ENCODE measurements at regions not wholly inside any gene's neighbourhood (a gene's known extent, or its start where the extent isn't known, plus 50 kb on each side); places are given as distances from the start of the nearest gene placed in this dataset.
"Not testable (repeated sequence)": the region's sequence is repeated elsewhere in the genome, so short reads cannot be mapped to it uniquely, and the experiment has no call there.

GRCh38 chr2:138395565-138396306 lies 105.8 kb upstream of the SPOPL start:
- no peak for DNase-seq

- no peak for DNase-seq
These were observed 104.7 kb upstream of the SPOPL start for GRCh38 chr2:138396843-138397242.

DNA sequence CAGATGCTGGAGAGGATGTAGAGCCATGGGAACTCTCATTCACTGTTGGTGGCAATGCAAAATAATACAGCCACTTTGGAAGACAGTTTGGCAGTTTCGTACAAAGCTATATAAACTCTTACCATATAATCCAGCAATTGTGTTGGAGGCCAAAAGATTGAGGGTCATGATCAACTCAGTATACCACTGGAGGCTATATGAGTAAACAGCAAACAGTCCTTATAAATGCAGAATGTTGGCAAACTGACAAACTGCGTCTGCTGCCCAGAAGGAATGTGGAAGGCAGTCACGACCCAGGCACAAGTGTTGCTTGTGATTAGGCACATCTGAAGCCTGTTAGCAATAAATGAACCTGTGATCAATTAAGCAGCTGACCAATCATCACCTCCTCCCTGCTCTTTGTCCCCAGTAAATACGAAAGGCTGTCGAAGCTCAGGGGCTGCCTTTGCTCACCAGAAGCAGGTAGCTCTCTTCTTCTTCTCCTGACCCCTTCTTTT lies 98.1 kb upstream of the SPOPL start:
- no peak for DNase-seq

GRCh38 chr2:138414014-138414413 lies 87.6 kb upstream of the SPOPL start:
- DNase-seq, result no peak

- no peak for DNase-seq
These were observed 85.6 kb upstream of the SPOPL start for GRCh38 chr2:138415985-138416384.

DNA sequence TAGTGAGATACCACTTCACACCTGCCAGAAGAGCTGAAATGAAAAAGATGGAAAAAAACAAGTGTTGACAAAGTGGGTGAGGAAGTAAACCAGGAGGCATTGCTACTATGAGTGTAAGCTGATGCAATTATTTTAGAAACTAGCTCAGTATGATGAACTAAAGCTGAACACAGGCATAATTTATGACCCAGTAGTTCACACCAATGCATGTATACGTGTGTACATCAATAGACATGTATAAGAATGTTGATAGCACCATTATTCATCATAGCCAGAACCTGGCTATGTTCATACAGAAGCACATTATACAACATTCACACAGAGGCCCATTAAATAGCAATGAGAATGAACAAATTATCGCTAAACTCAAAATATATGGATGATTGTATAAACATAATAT lies 83.1 kb upstream of the SPOPL start:
- DNase-seq, result no peak

DNA sequence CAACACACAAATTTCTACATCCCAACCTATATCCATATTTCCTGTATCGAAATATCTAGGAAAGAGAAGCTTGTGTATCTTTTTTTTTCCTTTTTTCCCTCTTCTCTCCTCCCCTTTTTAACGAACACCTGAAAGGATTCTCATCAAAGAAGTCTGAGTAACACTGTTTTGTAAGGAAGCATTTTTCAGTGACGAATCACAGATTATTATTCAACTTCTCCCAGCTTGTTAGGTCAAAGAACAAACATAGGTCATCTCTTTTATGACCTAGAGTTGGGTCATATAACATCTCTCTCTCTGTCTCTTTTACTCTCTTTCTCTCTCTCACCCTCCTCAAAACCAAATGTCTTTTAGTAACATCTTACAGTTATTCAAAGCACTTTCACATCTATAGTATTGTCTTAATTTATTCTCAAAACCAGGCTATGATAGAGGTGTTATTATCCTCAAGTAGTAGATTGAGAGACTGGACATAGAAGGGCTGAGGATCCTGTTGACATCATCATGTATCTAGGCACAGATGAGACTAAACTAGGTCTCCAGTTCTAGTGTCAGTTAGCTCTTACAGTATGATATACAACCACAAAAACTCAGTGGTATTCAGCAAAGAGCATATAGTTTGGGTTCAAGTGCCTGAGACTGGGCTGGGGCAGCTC lies 80.1 kb upstream of the SPOPL start:
- DNase-seq, result no peak

DNA sequence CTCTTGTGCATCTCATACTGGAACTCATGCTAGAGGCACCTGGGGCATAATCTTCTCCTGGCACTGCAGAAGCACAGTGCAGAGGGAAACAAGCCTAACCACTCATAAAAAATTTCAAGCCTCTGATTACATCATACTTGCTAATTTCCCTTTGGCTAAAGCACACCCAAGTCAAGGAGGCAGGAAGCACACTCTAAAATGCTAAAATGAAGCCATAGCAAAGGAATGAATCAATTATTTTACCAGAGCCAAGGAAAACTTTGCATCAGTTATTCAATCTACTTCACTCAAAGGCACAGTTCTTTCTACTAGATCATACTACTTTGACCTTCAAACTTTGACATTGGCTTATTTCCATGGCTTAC lies 79.6 kb upstream of the SPOPL start:
- no peak for DNase-seq

GRCh38 chr2:138423198-138423597 lies 78.4 kb upstream of the SPOPL start:
- no peak for DNase-seq

- no peak for DNase-seq
These were observed 77.8 kb upstream of the SPOPL start for GRCh38 chr2:138423745-138424144.

DNA sequence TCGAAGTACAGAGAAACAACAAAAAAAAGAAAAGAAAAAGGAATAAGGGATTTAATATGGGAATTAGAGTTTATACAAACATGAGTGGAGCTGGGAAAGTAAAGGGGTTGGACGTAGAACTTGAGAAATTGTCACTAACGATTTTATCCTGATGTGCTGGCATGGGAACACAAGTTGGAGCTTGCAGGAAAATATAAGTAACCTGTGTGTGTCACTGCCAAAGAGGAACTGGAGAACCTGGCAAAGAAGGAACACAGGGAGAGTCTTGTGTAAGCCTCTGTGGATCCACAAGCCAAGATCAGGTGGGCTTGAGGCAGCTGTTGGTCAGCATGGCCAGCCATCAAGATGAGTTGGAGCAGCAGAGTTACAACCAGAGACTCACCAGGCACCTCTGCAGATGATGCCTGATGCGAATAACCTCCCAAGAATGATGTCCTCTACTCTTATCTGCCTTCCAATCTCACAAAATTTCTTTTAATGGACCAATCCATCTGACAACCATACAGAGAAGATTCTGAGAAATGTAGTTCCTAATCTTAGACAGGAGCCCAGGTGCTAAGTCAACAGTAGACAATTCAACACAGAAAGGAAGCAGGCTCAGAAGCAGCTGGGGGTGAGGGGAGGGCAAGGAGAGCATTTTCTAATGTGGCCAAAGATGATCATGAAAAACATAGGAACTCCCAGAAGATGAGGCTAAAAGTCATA lies 77.0 kb upstream of the SPOPL start:
- DNase-seq, result no peak

DNA sequence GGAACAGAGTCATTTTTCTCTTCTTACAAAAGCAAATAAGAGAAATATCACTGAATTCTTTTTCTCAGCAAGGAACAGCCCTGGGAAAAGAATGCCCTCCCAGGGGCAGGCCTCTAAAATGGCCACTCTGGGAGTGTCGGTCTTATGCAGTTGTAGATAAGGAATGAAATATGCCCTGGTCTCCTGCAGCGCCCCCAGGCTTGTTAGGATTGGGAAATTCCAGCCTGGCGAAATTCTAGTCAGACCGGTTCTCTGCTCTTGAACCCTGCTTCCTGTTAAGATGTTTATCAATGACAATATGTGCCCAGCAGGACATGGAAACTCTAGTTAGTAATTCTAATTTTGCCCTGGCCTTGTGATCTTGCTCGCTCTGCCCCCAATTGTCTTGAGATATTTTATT lies 75.5 kb upstream of the SPOPL start:
- not testable (repeated sequence) for DNase-seq

- DNase-seq, result no peak
These were observed 72.7 kb upstream of the SPOPL start for GRCh38 chr2:138428710-138429440.

DNA sequence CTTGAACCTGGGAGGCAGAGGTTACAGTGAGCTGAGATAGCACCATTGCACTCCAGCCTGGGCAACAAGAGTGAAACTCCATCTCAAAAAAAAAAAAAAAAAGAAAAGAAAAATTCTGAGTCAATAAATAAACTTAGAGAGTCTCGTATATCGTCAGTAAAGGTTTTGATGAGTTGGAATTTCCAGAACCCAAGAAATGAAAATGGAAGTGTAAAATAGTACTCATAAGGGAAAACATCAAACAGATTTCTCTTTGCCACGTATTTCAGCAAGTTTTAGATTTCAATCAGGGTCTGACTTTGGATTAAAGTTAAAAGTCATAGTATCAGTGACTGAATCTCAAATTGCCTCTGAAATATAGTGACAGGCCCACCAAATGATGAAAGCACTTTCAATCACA lies 71.4 kb upstream of the SPOPL start:
- DNase-seq, result no peak

DNA sequence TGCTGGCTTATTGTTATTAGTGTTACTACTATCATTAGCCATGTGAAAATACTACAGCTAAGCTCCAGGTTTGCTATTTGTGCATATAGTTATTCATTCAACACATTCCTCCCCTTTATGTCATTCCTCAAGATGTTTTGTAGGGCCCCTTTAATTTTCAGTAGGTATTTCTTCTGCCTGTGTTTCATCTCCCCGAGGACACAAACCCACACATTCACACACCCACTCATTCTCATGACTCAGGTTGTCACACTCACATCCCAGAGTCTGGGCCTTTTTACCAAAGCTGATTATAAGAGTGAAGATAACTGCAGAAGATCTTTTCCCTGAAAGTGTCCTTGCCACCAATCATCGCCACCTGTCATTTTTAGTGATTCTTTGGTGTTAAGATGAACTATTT lies 68.6 kb upstream of the SPOPL start:
- DNase-seq, result no peak

- no peak for DNase-seq
These were observed 67.3 kb upstream of the SPOPL start for GRCh38 chr2:138433995-138434951.

DNA sequence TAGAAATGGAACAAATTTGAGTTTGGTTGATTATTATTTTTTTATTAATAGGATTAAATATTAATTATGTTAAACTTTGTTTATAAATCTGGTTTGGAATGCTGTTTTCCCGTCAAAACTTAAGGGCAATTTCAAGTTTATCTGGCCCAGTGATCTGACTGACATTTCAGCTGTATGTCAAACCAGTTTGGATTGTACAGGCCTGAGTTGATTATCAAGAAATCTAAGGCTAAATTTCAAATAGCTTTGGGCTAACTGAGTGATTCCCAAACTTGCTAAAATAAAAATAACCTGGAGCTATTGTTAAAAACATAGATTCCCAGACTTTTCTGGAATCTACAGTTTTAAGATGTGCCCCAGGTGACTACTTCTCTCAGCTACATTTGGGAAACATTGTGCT lies 65.9 kb upstream of the SPOPL start:
- no peak for DNase-seq

GRCh38 chr2:138439733-138440132 lies 61.8 kb upstream of the SPOPL start:
- DNase-seq, result no peak

GRCh38 chr2:138440759-138441158 lies 60.8 kb upstream of the SPOPL start:
- no peak for DNase-seq

- DNase-seq, result no peak
These were observed 59.7 kb upstream of the SPOPL start for GRCh38 chr2:138441916-138442315.

- DNase-seq, result no peak
These were observed 57.2 kb upstream of the SPOPL start for GRCh38 chr2:138444411-138444810.

DNA sequence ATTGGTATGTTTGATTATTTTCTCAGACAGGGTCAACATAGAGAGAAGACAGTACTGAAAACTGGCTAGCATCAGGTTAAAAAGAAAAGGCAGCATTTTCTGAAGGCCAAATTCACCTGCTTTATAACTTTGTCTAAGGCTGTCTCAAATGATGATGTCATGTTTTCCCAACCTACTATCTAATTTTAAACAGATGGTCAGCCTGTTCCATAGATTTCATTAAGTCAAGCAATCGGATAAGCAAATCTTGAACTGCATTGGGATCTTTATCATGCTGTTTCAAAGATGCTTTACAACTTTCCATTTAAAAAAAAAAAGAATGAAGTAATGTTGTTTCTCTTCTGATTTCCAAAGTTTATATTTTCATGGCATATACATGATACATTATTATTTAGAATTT lies 56.3 kb upstream of the SPOPL start:
- DNase-seq, result no peak

Measured in C1 segment of cervical spinal cord (tissue), 14 donors.